Upper lobe of left lung (tissue), 4 donors: ENCODE measurements at regions not wholly inside any gene's neighbourhood (a gene's known extent, or its start where the extent isn't known, plus 50 kb on each side); places are given as distances from the start of the nearest gene placed in this dataset.

Experiments
- CTCF ChIP-seq, 6 experiments: fragments of 450-650 bp in 4 of 6; fragments of 200-600 bp in 2 of 6; sonication (generic) in 2 of 6; IDR thresholded peaks; one replicate each; pipeline ENCODE4 v1.5.1; 2016 to 2019; ENCODE audit warnings: antibody characterized with exemption in 6 of 6
- EP300 ChIP-seq, 4 donors: sonication (generic); formaldehyde crosslinking; IDR thresholded peaks; one replicate each; pipeline ENCODE4 v1.5.1; 2017; ENCODE audit warnings: antibody characterized with exemption in 4 of 4, control low read depth in 2 of 4
- POLR2A ChIP-seq, 4 donors: fragments of 450-650 bp; IDR thresholded peaks; one replicate each; pipeline ENCODE4 v1.5.1; 2016 to 2017; ENCODE audit warnings: antibody characterized with exemption in 4 of 4, mild to moderate bottlenecking in 2 of 4
- POLR2AphosphoS5 ChIP-seq, 2 donors: sonication (generic); formaldehyde crosslinking; IDR thresholded peaks; one replicate each; pipeline ENCODE4 v1.5.1; 2017; ENCODE audit warnings: antibody characterized with exemption in 2 of 2

- TF ChIP-seq EP300 (IDR thresholded peaks at IDR 0.05) (no peak), CTCF (IDR thresholded peaks at IDR 0.05) (no peak), POLR2A (IDR thresholded peaks at IDR 0.05) (no peak), POLR2AphosphoS5 (IDR thresholded peaks at IDR 0.05) (no peak)
Observed at GRCh38 chr2:66840321-66841002, 405.5 kb downstream of the MEIS1 start.
